Activated naive CD8-positive, alpha-beta T cell treated with anti-CD3 and anti-CD28 coated beads, Interleukin-2, amount 50 U/mL, for 24 hours (primary cell): ENCODE measurements at regions not wholly inside any gene's neighbourhood (a gene's known extent, or its start where the extent isn't known, plus 50 kb on each side); places are given as distances from the start of the nearest gene placed in this dataset.

ENCODE experiments used
- ATAC-seq: fragments of 150-1000 bp; cut with Tn5 transposase; one replicate; pipeline ENCODE4 v1.10.0; 2021
- DNase-seq: peaks from one replicate; pipeline ENCODE4 v3.0.0; 2021
- H3K27ac Mint-ChIP-seq: one replicate; pipeline ENCODE4 v1.8.0; 2021; ENCODE audit warnings: mild to moderate bottlenecking, mixed read lengths
- H3K27me3 Mint-ChIP-seq: one replicate; pipeline ENCODE4 v1.8.0; 2021; ENCODE audit warnings: mixed read lengths
- H3K36me3 Mint-ChIP-seq: one replicate; pipeline ENCODE4 v1.8.0; 2021; ENCODE audit warnings: low read depth, mixed read lengths
- H3K4me1 Mint-ChIP-seq: one replicate; pipeline ENCODE4 v1.8.0; 2021; ENCODE audit warnings: mixed read lengths
- H3K4me3 Mint-ChIP-seq: one replicate; pipeline ENCODE4 v1.8.0; 2021; ENCODE audit warnings: mild to moderate bottlenecking, moderate library complexity, mixed read lengths
- H3K9me3 Mint-ChIP-seq: one replicate; pipeline ENCODE4 v1.8.0; 2021; ENCODE audit warnings: mixed read lengths

DNA sequence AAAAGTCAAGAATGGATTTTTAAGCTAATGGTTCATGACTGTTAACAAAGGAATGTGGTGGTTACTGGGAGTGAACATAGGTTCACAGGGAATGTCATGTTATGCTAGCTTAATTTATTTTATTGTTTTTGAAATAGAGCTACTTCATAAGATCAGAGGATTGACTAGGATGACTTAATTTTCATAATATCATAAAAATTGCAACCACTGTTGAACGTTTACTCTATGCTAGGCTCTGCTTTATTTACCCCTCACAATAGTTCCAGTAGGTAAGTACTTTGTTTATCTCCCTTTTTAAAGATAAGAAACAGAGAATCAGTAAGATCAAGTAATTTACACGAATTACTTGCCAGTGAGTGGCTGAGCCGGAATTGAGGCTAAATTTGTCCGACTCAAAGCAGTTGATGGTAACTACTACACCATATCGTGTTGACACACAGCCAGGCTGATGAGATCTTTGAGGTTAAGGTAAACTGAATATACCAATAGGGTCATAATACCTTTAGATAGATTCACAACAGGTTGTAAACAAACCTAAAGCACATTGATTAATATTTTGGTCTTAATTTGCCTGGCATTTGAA lies 194.6 kb upstream of the CITED2 start:
- no peaks in the 10 kb centered on the region for H3K9me3 Mint-ChIP-seq
- no peaks in the 10 kb centered on the region for H3K36me3 Mint-ChIP-seq
- ATAC-seq (no peak), DNase-seq (no peak)
- peaks cover 4% of the 10 kb centered on the region for H3K4me1 Mint-ChIP-seq
- H3K27me3 Mint-ChIP-seq: no peaks in the 10 kb centered on the region
- H3K4me3 Mint-ChIP-seq: no peak overlapping the region
- H3K27ac Mint-ChIP-seq: no peak overlapping the region

DNA sequence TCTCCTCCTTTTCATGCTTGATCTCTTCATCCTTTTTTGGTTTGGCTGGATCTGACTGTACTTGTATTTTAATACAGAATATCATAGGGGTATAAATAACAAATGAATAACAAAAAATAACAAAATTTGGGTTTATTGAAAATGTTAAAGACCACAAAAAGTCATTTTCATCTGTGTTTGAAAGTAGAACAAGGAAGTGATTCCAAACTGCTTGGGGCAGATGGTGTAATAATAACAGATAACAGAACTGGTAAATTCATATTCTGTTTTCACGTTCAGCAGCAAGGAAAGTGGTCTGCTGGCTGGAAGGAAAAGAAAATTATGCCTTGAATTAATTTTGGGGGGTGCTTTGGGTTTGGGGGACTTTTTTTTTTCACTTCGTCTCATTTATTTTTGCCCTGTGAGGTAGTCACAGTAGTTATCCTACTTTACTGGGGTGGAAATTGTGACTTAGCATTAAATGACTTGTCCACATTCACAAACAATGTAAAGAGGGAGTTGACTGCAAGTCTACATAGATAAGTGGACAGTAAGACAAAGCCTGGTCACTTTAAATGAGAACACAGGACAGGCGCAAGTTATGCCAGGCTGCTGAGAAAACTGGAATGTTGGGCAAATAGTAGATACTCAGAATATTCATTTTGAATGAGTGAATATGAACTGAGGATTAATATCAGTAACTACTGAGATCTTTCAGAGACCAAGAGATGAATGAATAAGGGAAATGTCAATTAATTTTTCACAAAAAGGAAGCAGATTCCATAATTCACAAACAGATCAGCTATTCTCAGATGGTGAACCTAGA lies 193.9 kb upstream of the CITED2 start:
- no peaks in the 10 kb centered on the region for H3K36me3 Mint-ChIP-seq
- H3K9me3 Mint-ChIP-seq: no peaks in the 10 kb centered on the region
- no peaks in the 10 kb centered on the region for H3K27me3 Mint-ChIP-seq
- no peak overlapping the region for H3K4me3 Mint-ChIP-seq
- no peak for DNase-seq
- H3K27ac Mint-ChIP-seq: no peak overlapping the region
- ATAC-seq: no peak
- peaks cover 4% of the 10 kb centered on the region for H3K4me1 Mint-ChIP-seq

DNA sequence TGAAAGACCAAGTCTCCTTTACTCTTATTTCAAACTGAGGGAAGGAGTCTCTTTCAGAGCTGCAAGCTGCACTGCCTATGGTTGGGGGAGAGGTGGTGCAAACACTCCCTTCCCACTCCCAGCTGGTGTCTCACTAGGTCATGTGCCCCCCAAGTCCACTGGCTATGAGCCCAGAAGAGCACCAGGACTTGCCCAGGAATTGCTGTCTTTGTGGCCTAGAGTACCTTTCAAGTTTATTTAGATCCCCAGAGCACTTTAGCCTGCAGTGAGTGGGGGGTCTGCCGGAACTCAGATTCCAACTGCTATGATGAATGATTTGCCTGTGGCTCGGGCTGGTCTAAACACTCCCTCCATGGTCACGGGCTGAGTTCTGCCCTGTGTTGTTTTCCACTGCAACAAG lies 192.6 kb upstream of the CITED2 start:
- Mint-ChIP-seq H3K4me3 (no peak overlapping the region), H3K4me1 (peaks cover 4% of the 10 kb centered on the region), H3K27me3 (no peaks in the 10 kb centered on the region), H3K27ac (no peak overlapping the region), H3K9me3 (no peaks in the 10 kb centered on the region), H3K36me3 (no peaks in the 10 kb centered on the region)
- ATAC-seq (no peak), DNase-seq (no peak)

DNA sequence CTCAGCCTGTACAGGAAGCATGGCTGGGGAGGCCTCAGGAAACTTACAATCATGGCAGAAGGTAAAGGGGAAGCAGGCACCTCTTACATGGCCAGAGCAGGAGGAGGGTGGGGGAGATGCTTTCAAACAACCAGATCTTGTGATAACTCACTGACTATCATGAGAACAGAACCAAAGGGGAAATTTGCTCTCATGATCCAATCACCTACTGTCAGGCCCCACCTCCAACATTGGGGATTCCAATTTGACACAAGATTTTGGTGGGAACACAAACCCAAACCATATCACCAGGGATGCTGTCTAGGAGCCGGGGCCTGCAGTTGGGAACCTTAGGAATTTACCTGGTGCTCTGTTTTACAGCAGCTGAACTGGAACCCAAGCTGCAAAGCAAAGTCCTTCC lies 191.1 kb upstream of the CITED2 start:
- peaks cover 7% of the 10 kb centered on the region for H3K9me3 Mint-ChIP-seq

DNA sequence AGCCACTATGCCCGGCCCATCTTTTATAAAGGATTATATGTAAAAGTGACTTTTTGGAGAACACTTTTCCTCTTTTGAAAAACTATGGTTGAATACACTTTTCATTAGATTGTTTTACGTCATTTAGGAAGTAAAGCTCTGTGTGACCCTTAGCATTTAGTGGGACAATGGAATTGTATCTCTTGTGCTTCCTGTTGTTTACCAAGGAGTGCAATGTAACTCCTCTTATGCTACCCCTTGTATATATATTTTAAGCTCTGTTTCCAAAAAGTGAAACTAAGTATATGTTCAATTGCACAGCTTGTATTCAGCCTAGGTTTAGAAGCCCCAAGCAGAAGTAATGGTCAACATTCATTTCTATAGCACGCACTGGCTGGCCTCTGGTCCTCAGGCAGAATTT lies 183.1 kb upstream of the CITED2 start:
- no peak overlapping the region for H3K27ac Mint-ChIP-seq
- peaks cover 9% of the 10 kb centered on the region for H3K9me3 Mint-ChIP-seq
- DNase-seq: no peak
- H3K4me1 Mint-ChIP-seq: no peaks in the 10 kb centered on the region
- ATAC-seq: no peak
- no peaks in the 10 kb centered on the region for H3K36me3 Mint-ChIP-seq
- H3K4me3 Mint-ChIP-seq: no peak overlapping the region
- no peaks in the 10 kb centered on the region for H3K27me3 Mint-ChIP-seq

More for the DNA sequence above, 191.1 kb upstream of the CITED2 start:
- H3K36me3 Mint-ChIP-seq: no peaks in the 10 kb centered on the region
- DNase-seq (no peak), ATAC-seq (no peak)
- H3K27me3 Mint-ChIP-seq: no peaks in the 10 kb centered on the region
- no peak overlapping the region for H3K27ac Mint-ChIP-seq
- no peak overlapping the region for H3K4me3 Mint-ChIP-seq
- H3K4me1 Mint-ChIP-seq: peaks cover 4% of the 10 kb centered on the region

DNA sequence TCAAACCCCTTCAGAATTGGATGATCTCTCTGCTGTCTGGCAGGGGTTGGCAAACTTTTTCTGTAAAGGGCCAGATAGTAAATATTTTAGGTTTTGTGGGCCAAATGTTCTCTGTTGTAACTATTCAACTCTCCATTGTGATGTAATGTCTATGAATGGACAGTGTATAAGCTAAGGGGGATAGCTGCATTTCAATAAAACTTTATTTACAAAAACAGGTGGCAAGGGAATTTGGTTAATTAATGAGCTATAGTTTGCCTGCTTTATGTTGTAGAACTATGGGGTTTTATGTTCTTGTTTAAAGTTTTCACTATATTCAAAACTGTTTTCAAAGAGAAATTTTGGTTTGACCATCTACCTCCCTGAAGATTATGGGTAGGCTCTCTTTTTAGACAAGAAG lies 182.1 kb upstream of the CITED2 start:
- no peak overlapping the region for H3K27ac Mint-ChIP-seq
- ATAC-seq: no peak
- no peaks in the 10 kb centered on the region for H3K36me3 Mint-ChIP-seq
- H3K27me3 Mint-ChIP-seq: no peaks in the 10 kb centered on the region
- H3K4me3 Mint-ChIP-seq: no peak overlapping the region
- no peak for DNase-seq
- H3K9me3 Mint-ChIP-seq: peaks cover 9% of the 10 kb centered on the region
- no peaks in the 10 kb centered on the region for H3K4me1 Mint-ChIP-seq

DNA sequence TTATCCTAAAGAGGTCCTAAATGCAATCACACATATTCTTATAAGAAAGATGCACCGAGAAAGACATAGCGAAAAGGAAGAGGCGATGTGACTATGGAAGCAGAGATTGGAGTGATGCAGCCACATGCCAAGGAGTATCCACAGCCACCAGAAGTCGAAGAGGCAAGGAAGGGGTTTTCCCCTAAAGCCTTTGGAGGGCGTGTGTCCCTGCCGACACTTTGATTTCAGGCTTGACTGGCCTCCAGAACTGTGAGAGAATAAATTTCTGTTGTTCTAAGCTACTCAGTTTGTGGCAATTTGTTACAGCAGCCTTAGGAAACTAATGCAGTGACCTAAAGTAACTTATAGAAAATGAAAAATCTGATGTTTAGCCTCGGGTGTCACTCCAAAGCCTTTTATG lies 179.5 kb upstream of the CITED2 start:
- no peak overlapping the region for H3K27ac Mint-ChIP-seq
- H3K9me3 Mint-ChIP-seq: no peaks in the 10 kb centered on the region
- no peaks in the 10 kb centered on the region for H3K27me3 Mint-ChIP-seq
- no peaks in the 10 kb centered on the region for H3K4me1 Mint-ChIP-seq
- no peak for ATAC-seq
- H3K4me3 Mint-ChIP-seq: no peak overlapping the region
- H3K36me3 Mint-ChIP-seq: no peaks in the 10 kb centered on the region
- DNase-seq: no peak

DNA sequence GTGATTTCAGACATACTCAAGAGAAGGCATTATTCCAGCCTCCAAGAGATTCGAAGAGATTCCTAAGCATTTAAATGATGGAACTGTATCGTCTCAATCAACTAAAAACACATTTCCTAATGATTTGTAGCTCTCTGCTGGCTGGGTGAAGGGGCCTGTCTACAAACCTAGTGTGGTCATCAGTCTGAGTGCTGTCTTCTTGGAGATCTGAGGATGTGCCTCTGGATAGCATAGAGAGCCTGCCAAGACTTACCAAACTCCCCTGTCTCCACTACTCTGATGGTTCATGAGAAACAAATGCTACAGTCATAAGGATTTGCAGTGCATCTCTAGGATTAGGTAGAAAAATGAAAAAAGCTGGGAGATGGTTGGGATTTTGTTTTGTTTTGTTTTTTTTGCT lies 176.9 kb upstream of the CITED2 start:
- ATAC-seq (no peak), DNase-seq (no peak)
- Mint-ChIP-seq H3K36me3 (no peaks in the 10 kb centered on the region), H3K27ac (no peak overlapping the region), H3K9me3 (no peaks in the 10 kb centered on the region), H3K27me3 (no peaks in the 10 kb centered on the region), H3K4me3 (no peak overlapping the region), H3K4me1 (no peaks in the 10 kb centered on the region)

DNA sequence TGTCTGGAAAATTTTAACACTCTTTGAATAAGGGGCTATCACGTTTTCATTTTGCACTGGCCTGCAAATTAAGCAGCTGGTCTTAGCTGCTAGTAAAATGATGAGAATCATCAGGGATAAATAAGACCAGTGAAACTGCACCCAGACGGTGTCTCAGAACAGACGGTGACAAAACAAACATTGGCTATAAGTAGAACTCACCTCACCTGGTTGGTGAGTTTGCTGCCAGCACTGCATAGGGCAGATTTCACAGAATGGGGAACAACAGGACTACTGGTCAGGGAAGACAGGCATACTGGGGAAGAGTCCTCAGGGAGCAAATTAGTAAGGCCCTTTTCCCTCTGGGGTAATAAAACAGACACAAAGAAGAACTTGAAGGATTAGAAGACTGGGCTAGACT lies 175.9 kb upstream of the CITED2 start:
- ATAC-seq: no peak

DNA sequence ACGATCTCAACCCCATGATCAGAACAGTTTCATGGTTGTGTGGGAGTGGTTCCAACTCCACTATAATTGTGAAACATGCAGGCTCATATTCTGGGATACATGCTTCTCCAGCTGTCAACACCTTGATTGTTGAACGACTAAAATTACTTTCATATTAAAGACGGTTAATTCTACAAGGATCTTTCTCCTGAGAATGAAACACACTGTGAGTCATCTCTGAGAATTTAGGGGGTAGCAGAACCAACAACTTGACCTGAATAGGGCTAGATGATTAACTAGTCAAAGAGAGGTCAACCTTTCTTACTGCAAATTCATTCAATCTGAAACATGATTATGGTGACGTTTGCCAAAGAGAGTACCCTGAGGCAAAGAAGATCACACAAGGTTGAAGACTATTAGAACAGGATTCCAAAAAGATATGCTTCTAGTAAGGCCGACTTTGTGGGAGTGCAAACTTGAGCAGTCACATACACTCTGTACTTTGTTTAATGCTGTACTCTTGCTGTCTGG lies 175.2 kb upstream of the CITED2 start:
- no peak for ATAC-seq
- no peak overlapping the region for H3K4me3 Mint-ChIP-seq

More for the DNA sequence above, 175.9 kb upstream of the CITED2 start:
- Mint-ChIP-seq H3K4me3 (no peak overlapping the region), H3K9me3 (no peaks in the 10 kb centered on the region), H3K4me1 (no peaks in the 10 kb centered on the region), H3K27me3 (no peaks in the 10 kb centered on the region), H3K36me3 (no peaks in the 10 kb centered on the region), H3K27ac (no peak overlapping the region)
- no peak for DNase-seq

DNA sequence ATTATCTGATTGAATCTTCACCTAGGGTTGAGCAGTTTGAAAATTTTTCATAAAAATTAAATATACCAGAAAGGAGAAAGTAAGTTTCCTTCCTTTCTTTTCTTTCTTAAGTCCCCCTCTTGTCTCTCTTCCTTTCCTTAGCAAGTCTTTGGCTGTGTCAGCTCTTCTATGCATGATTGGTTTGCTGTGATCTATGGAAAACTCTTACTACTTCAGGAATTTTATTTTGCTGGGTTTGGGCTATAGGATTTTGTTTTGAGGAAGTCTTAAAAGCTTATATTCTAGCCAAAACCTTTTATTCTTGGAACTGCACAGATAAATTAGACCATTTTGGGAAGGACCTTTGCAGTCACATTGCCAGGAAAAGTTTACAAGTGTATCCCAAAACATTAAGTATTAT lies 173.4 kb upstream of the CITED2 start:
- no peak for ATAC-seq

More for the DNA sequence above, 175.2 kb upstream of the CITED2 start:
- H3K4me1 Mint-ChIP-seq: no peaks in the 10 kb centered on the region
- DNase-seq: no peak
- no peaks in the 10 kb centered on the region for H3K27me3 Mint-ChIP-seq
- no peak overlapping the region for H3K27ac Mint-ChIP-seq
- no peaks in the 10 kb centered on the region for H3K36me3 Mint-ChIP-seq
- no peaks in the 10 kb centered on the region for H3K9me3 Mint-ChIP-seq

DNA sequence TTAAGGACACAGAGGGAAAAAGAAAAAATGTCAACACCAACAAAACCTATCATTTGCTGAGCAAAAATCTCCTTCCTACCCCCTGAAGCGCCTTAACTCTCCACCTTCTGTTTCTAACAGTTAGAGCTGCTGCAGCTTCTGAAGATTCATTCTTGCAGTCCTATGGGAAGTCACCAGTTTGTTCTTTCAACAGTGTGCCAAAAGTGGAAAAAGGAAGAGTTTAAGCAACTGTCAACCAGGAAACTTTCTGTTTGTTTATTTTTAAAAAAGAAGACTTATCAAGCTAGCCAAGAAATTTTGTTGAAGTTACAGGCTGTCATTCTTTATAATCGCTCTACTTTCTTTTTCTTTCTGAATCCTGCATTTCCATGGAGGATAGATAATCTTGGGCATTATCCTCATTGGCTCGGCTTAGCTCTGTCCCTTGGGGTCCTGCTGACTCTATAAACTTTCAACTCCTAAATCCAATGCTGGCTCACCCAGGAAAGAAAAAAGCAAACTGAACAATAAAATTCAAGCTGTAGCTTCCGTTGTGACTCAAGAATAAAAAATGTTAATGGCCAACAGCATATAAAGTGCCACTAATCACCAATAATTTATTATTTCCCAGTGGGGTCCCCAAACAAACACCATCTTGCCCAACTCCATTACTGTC lies 172.8 kb upstream of the CITED2 start:
- Mint-ChIP-seq H3K27ac (no peak overlapping the region), H3K9me3 (no peaks in the 10 kb centered on the region), H3K27me3 (no peaks in the 10 kb centered on the region), H3K36me3 (no peaks in the 10 kb centered on the region), H3K4me1 (no peaks in the 10 kb centered on the region), H3K4me3 (no peak overlapping the region)
- no peak for ATAC-seq
- no peak for DNase-seq

More for the DNA sequence above, 173.4 kb upstream of the CITED2 start:
- no peak for DNase-seq
- no peaks in the 10 kb centered on the region for H3K36me3 Mint-ChIP-seq
- H3K27ac Mint-ChIP-seq: no peak overlapping the region
- no peaks in the 10 kb centered on the region for H3K9me3 Mint-ChIP-seq
- no peak overlapping the region for H3K4me3 Mint-ChIP-seq
- H3K4me1 Mint-ChIP-seq: no peaks in the 10 kb centered on the region
- H3K27me3 Mint-ChIP-seq: no peaks in the 10 kb centered on the region

DNA sequence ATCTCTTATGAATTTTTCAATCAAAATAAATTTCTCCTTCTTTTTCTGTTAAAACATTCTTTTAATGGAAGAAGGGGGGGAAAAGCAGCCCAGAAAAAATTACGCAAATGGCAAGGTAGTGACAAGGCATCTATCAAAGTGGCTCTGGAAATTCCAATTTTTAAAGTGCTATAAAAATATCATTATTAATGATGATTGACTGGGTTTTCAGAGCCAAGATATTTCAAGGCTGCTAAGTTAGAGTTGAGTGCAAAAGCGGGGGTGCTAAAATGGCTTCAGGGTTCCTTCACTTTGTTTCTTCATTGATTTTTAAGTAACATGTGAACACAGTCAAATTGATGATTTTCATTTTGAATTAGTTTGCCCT lies 171.6 kb upstream of the CITED2 start:
- Mint-ChIP-seq H3K4me1 (no peaks in the 10 kb centered on the region), H3K27me3 (no peaks in the 10 kb centered on the region), H3K4me3 (no peak overlapping the region), H3K27ac (no peak overlapping the region), H3K9me3 (no peaks in the 10 kb centered on the region), H3K36me3 (no peaks in the 10 kb centered on the region)
- ATAC-seq (no peak), DNase-seq (no peak)

DNA sequence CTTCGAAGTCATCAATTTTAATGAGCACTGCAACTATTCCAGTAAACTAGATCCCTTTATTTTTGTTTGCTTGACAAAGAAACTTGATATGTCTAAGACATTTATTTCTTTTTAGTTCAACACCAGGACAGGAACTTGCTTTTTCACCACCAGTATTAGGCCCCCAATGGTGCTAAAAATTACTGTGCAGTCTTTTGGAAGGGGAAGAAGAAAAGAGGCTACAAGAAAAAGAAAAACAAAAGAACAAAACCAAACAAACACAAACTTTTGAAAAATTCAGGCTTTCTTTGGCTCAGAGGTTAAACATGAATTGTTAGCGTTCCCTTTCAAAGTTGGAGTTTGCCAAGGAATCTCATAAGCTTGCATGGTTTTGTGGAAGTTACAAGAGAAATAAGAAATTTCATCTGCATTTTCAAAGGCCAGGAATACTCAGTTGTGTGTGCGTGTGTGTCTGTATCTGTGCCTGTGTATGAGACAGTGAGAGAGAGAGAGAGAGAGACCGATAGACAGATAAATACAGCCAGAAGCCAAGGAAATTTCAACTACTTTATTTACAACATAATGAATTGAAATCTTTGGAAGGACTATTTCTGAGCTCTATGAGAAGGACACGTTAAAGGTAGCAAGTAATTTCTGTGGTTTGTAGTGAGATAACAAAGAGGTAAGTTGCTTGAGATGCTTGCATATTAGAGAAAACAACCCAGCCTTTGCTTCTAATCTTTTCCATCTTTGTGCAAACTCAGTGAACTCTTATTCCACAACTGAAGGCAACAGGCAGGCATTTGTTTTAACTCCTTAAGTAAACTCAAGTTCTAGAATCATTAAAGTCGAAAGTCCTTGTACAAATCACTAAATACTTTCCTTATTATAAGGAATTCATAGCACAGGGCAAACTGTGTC lies 171.0 kb upstream of the CITED2 start:
- no peaks in the 10 kb centered on the region for H3K27me3 Mint-ChIP-seq
- ATAC-seq: no peak
- no peak for DNase-seq
- no peak overlapping the region for H3K4me3 Mint-ChIP-seq
- H3K27ac Mint-ChIP-seq: no peak overlapping the region
- H3K4me1 Mint-ChIP-seq: peaks cover 6% of the 10 kb centered on the region
- no peaks in the 10 kb centered on the region for H3K9me3 Mint-ChIP-seq
- no peaks in the 10 kb centered on the region for H3K36me3 Mint-ChIP-seq
